DLD1 (cell line): ENCODE measurements at regions not wholly inside any gene's neighbourhood (a gene's known extent, or its start where the extent isn't known, plus 50 kb on each side); places are given as distances from the start of the nearest gene placed in this dataset.
"Not testable (repeated sequence)": the region's sequence is repeated elsewhere in the genome, so short reads cannot be mapped to it uniquely, and the experiment has no call there.

Source experiments
- in situ Hi-C: cut with HindIII; loops from 2 replicates; pipeline ENCODE4 v1.10.0; 2017; ENCODE audit warnings: low sequenced_read_pairs

DNA sequence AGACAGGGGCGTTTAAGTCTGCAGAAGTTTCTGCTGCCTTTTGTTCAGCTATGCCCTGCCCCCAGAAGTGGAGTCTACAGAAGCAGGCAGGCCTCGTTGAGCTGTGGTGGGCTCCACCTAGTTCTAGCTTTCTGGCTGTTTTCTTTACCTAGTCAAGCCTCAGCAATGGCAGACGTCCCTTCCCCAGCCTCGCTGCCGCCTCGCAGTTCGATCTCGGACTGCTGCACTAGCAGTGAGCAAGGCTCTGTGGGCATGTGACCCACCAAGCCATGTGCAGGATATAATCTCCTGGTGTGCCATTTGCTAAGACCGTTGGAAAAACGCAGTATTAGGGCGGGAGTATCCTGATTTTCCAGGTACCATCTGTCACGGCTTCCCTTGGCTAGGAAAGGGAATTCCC is 742.7 kb upstream of the NRXN1 start:
- in situ Hi-C loops, result not testable (repeated sequence)

DNA sequence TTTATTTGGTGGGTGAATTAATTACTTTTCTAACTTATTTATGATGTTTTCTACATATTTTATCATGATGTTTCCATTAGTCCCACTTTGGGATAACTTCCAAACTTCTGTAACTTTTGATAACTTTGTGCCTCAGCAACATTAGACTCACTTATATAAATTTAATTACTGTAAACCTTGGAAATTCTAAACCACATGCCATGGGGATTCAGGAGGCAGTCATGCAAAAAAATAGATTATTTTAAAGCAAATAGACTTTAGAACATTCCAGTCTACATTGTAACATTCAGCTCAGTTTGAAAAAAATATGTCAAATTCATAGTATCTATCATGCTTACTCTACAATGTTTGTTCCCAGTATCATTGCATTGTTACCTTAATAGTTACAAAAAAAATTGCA is 728.5 kb upstream of the NRXN1 start:
- in situ Hi-C loops, result no loop called here

DNA sequence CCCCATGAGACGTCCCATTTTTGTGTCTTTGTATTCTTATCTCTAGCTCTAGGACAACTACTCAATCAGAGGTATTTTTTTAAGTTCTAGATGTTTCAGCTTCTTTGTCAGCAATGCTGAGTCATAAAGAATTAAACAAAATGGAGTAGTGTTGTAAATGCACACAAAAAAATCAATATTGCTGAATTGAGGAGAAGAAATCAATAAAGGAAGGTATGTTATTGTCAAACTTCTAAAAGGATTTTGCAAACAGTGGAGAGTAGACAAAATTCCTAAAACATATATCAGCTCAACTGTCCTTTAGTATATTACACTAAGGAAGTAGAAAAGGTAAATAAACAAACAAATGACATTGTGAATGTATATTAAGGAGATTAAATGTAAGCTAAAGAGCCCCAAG is 726.1 kb upstream of the NRXN1 start:
- in situ Hi-C loops, result no loop called here

DNA sequence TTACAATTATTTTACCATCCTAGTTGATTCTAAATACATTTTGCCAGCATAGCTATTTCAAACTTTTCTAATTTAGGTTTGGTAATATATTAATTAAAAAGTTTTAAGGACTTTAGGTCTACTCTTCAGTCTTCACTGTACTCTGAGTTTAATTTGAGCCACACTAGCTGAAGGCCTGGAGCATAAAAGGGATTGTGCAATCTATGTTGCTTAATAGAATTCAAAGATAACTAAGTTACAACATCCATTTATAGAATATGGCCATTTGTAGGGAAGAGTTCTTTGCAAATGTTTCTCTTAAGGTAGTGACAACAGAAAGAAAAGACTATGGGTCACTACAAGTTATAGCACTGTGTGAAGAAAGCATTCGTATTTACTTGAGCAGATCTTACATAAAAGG is 702.2 kb upstream of the NRXN1 start:
- in situ Hi-C loops, result no loop called here

DNA sequence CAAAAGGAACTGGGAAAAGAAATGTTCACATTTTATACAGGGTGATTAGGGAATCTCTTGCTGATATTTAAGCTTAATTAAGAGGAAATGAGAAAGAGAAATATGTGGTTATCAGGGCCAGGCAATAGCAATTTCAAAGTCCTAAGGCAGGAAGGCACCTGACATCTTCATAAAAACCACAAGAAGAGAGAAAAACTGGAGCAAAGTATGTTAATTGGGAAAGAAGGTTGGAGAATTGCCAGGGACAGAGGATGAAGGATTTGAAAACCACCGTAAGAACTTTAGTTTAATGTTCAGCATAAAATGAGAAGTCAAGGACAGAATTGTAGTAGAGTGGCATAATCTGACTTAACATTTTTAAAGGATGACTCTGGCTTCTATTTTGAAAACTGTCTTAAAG is 691.8 kb upstream of the NRXN1 start:
- in situ Hi-C loops, result no loop called here

DNA sequence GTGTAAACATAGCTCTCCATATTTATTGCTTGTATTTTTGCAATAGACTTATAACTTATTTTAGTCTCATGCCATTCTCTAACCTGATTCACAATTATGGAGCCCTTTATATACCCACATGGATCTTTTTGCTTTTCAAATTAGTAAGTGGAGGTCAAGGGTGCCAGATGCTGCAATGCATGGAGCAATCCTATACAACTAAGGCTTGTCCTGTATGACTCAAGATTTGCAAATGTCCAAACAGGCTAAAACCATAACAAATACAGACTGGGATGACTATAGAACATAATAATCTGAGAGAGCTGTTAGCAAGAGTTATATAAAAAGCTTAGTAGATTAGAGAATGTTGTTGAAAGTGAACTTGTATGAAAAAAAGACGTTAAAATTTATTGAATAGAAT is 690.4 kb upstream of the NRXN1 start:
- in situ Hi-C loops, result no loop called here

DNA sequence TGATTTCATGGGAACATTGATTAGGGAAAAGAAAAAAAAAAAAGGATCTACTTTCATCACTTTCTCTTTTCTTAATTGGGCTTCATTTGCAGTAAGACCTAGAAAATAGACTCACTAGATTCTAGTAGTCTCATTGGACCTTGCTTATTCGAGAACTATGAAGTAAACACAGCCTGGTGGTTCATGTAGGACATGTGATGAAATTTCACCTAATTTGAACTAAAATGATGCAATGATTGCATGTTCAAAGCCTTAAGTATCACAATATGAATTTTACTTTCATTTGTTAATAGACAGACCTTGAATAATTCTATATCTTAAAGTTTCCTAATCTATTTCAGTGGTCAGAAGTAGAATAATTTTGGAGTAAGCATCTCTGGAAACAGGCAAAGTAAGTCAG is 688.9 kb upstream of the NRXN1 start:
- in situ Hi-C loops, result no loop called here

DNA sequence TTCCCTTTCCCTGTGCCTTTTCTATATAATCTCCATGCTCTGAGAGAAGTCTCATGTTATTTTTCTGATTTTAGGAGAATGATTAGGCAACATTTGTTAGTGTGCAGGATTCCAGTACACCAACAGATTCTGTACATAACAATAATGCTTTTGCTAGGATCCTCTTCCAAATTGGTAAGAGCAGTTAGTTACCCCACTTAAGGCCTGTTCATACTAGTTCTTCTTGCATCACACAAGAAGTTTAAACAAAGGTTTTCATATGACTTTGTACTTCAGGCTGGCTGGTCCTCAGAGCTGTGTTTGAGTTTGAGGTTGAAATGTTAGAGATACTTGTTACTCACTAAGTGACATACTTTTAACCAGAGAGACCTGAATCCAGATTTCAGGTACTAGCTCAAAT is 686.9 kb upstream of the NRXN1 start:
- in situ Hi-C loops, result no loop called here

DNA sequence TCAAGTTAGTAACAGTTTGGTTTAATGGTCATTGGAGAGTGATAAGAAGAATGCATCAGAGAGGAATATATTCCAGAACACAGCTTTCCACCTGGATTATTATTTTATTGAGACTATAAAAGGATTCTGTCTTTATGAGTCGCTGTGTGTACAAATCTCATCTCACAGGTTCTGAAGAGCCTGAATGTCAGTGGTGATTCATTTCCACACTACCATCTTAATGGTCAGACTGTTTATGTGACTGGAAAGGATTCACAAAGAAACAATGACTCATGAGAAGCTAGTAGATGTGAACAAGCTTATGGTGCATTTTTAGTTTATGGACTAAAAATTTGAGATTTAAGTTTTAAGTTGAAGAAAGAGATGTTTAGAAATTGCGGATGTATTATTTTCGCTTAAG is 685.4 kb upstream of the NRXN1 start:
- in situ Hi-C loops, result no loop called here

DNA sequence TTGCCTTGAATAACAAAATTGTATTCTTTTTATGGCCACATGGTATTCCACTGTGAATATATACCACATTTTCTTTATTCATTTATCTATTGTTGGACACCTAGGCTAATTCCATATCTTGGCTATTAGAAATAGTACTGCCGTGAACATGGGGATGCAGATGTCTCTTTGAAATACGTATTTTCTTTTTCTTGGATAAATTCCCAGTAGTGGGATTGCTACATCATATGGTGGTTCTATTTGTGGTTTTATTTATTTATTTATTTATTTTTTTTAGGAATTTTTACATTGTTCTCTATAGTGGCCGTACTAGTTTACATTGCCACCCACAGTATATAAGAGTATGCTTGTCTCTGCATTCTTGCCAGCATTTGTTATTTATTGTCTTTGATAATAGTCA is 679.8 kb upstream of the NRXN1 start:
- in situ Hi-C loops, result no loop called here

DNA sequence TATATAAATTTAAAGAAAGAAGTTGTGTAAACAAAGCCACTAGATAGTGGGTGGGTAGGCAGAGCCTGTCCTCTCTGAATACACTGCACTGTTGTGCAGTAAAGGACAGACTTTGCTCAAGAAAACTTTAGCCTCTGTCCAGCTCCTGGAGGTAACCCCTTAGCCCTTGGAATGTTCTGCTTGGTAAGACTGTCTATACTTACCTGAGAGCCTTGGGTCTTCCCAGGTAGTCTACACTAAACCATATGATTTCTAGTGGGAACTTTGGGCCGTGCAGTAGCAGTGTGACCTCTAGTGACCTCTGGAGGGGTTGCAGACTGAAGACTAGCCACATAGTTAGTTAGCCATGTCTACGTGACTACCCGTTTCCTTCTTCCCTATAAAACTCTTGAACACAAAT is 678.3 kb upstream of the NRXN1 start:
- in situ Hi-C loops, result no loop called here

DNA sequence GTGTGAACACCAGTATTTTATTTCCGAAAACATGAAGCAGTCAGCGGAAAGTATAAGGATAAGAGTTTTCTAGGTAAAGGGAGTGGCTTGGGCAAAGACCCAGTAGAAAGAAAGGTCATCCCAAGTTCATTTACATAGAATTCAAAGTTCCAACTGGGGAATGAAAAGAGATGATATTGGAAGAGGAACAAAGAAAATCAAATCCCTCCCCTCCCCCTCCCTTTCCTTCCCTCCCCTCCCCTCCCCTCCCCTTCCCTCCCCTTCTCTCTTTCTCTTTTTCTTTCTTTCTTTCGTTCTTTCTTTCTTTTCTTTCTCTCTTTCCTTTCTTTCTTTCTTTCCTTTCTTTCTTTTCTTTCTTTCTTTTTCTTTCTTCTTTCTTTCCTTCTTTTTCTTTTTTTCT is 675.7 kb upstream of the NRXN1 start:
- in situ Hi-C loops, result no loop called here

DNA sequence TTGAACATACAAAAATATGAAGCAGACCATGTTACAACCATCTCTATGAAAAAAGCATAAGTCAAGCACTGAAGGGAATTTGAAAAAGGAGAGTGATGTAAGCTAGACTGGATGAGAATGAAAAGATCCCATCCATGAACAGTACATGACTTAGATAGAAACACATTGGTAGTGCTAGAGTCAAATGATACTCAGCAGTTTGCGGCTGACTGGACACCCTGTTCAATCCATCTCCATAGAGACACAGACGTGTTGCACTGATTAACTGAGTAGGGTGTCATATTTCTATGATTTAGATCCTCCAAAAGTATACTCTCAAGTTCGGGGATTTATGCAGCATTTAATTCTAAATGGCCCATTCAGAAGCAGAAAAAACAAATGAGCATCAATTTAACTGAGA is 674.3 kb upstream of the NRXN1 start:
- in situ Hi-C loops, result no loop called here

DNA sequence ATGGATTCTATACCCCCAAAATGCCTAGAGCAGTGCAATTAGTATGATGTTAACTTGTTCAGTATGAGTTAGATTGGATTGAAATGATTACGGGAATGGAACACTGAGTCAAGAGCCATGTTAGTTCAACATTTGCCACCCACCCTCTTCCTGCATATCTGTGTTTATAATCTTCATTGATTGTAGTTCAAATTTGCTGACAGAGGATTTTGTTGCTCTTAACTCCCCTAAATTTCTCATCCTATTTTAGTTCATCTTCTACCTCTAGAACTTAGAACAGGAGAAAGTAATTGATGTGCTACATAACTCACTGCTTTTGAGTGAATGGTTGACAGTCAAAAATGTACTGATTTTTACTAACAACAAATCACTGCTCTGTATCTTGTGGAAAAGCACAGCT is 673.5 kb upstream of the NRXN1 start:
- in situ Hi-C loops, result no loop called here

DNA sequence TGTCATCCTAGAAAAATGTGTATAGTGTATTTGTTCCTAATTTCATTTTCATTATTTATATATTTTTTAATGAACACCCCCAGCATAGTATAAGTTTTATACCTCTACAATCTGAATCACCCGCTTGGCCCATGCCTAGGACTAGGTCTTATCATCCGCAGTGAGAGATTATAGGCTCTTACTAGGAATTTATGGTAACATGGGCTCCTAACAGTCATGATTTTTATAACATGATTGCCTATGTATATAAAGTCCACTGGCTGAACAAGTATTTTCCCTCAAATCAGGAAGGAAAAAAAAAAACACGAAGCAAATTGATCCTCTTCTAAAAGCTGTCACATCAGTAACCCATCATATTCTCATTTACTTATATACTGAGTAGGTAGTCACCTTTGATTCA is 666.1 kb upstream of the NRXN1 start:
- in situ Hi-C loops, result no loop called here

DNA sequence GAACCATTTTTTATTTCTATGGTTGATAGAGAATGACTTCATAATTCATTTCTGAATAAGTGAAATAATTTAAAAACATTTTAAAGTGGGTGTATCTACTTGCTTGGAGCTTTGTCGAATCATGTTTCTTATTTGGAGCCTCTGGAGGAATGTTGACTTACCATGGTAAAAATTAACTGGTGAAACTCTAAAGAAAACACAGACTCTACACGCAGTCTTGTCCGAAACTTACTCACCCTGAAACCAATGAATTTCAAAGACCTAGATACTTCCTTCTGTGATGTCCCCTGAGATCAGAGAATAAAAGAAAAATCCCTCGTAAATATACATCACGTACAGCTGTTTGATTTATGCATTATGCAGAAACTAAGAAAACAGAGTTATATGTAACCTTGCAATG is 665.2 kb upstream of the NRXN1 start:
- in situ Hi-C loops, result no loop called here

DNA sequence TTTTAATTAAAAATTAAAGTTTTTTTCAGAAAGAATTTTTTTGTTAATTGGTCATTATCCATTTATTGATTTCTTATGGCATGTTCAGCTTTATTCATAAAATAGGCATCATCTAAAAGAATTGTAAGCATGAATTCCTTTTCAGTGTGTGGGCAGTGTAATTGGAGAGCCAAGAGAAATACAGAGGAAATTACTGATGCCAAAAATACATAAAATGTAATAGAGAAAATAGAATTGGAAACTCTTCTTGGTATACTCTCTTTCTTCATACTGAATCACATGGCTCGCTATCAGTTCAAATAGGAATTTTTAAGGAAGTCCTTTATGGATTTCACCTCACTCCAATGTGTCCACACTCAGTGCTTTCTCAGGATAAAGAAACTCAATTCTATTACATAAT is 663.6 kb upstream of the NRXN1 start:
- in situ Hi-C loops, result no loop called here

DNA sequence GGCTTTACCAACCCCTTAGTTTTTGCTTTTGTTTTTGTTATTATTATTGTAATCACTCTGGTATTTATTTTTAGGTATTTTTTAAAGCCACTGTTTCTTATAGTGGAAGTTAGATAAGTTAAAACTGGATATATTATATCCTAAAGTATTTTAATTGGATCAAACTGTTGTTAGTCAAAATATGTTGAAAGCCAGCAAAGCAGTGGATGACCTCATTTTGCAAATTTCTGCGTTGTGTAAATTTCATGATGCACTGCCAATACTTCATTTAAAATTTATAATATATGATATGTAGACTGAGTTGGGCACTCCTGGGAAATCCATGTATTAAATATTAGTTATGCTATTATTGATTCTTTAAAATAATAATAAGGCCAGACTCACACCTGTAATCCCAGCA is 661.7 kb upstream of the NRXN1 start:
- in situ Hi-C loops, result no loop called here

DNA sequence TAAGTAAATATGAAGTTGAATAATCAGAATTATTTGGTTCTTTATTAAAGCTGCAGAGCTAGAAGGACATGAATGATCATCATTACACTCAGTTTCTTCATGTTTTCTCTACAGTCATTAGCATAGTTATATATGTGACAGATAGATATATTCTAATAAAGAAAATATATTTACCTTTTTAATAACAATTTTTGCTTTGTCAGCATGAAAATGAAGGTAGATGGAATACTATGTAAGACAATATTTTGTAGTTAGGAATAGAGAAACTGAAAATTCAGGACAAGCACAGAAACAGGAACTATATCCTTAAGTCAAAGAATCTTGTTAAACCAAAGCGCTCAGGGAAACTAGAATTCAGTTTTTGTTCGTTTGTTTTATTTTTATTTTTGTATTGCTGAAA is 649.9 kb upstream of the NRXN1 start:
- in situ Hi-C loops, result no loop called here

DNA sequence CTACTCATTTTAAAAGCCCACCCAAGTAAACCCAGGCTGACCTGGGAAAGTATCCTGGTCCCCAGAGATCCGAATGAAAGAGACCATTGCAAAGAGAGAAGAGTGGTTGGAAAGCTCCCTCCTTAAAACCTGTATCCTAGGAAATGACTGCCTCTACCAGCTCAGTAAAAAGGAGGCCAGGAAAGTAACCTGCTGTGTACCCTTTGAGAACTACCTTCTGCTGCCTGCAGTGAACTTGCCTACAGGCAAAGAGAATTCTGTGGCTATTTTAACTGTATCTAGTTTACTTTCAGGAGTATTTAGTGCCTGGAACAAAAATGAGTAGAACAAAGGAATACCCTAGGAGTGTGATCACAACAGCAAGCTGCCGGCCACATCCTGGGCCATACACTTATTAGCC is 641.7 kb upstream of the NRXN1 start:
- in situ Hi-C loops, result no loop called here

DNA sequence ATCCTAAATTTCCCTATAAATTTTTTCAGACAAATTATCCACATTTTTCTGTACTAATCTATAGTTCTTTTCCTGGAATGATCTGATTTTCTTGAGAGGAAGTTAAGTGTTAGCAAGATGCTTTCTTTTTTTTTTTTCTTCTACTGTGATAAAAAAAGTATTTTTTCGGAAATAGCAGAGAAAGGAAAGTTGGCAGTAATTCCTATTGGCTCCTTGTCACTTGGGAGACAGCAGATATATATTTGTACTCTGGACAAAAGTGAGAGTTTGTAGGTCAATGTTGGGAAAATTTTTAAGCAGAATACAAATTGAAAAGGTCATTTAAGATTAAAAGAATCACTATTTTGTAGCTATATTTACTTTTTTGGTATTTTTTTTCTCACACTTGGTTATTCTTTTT is 635.7 kb upstream of the NRXN1 start:
- in situ Hi-C loops, result no loop called here

DNA sequence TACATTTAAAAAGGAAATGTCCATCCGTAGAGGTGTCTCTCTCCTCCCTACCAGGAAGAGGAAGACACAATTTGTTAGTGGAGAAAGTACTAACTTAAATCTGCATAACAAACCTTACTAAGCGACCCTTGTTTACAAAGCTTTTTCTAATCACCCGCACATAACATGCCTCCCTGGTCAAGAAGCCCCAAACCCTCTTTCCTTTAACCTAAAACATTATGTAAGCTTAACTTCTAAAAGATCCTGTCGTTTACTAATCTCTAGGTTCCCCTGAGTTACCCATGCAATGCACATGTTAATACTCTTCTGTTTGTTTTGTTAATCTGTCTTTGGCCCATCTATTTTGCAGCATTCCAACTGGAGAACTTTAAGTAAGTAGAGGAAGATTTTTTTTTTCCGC is 630.3 kb upstream of the NRXN1 start:
- in situ Hi-C loops, result no loop called here

DNA sequence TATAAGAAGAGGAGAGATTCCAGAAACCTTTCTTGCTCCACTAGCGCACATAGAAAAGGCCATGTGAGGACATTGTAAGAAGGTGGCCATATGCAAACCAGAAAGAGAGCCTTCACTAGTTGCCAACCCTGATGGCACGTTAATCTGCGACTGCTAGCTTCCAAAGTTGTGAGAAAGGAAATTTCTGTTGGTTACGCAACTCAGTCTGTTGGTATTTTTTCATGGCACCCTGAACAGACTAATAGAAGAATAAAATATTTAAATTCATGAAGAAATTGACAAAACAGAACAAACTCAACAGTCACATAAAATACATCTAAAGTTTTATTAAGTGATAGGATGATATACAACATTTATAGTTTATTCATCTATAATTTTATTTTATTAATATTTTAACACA is 625.9 kb upstream of the NRXN1 start:
- in situ Hi-C loops, result no loop called here

DNA sequence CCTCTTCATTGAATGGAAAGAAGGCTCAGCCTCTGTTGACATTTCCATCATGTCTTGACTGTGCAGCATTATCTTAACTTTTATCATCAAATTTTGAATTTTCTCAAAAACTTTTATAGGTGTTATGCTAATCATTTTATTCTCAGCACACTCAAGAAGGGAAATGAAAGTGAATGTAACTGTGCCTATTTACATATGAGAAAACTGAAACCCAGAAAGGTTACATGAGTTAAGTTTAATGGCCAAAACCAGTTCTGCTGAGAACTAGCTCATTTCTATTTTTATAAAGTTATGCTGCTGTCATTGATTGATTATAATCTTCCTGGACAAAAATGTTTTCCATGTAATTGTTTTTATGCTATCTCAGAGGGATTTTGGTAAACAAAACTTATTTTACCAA is 618.8 kb upstream of the NRXN1 start:
- in situ Hi-C loops, result no loop called here
